Adrenal gland (tissue), 9 donors: ENCODE measurements at regions not wholly inside any gene's neighbourhood (a gene's known extent, or its start where the extent isn't known, plus 50 kb on each side); places are given as distances from the start of the nearest gene placed in this dataset.

Experiments
- DNase-seq, 7 donors: peaks; one replicate each; pipeline ENCODE4 v3.0.0-alpha.2; 2019 to 2020
- H3K27ac ChIP-seq, 5 donors: fragments of 200-600 bp; sonication (generic) in 4 of 5; 1 replicate in 3 of 5; 2 replicates in 2 of 5; pipeline versions ENCODE4 v1.5.1 to v1.8.0; 2016 to 2020; ENCODE audit warnings: mild to moderate bottlenecking in 1 of 5
- H3K27me3 ChIP-seq: fragments of 200-600 bp; 2 replicates; pipeline ENCODE4 v1.8.0; 2021
- H3K36me3 ChIP-seq, 2 donors: fragments of 200-600 bp; replicated peaks in 1 of 2; 1 replicate in 1 of 2; 2 replicates in 1 of 2; pipeline versions ENCODE4 v1.5.1 to v1.8.0; 2018 to 2022
- H3K4me1 ChIP-seq, 2 donors: fragments of 200-600 bp; replicated peaks in 1 of 2; 1 replicate in 1 of 2; 2 replicates in 1 of 2; pipeline versions ENCODE4 v1.5.1 to v1.8.0; 2018 to 2021
- H3K4me3 ChIP-seq, 4 donors: fragments of 200-600 bp; sonication (generic) in 3 of 4; one replicate each; pipeline ENCODE4 v1.5.1; 2016 to 2018
- H3K9me3 ChIP-seq, 3 donors: fragments of 200-600 bp; sonication (generic) in 1 of 3; replicated peaks in 1 of 3; 1 replicate in 2 of 3; 2 replicates in 1 of 3; pipeline versions ENCODE4 v1.5.1 to v1.8.0; 2016 to 2021
- POLR2A ChIP-seq, 2 donors: fragments of 450-650 bp; IDR thresholded peaks; one replicate each; pipeline ENCODE4 v1.6.1; 2017; ENCODE audit warnings: antibody characterized with exemption in 2 of 2, mild to moderate bottlenecking in 2 of 2, moderate library complexity in 1 of 2
- WGBS, 4 donors: extraction: QIAGEN DNeasy Blood & Tissue Kit in 2 of 4; methylation state at CpG; one replicate each; pipeline versions ENCODE4 v1.1.5 to v1.1.7; 2013 to 2017; 5-methylcytosine and 5-hydroxymethylcytosine counted together
- intact Hi-C, 2 donors: fragments of 100-400 bp; cut with DNase I; formaldehyde crosslinking; loops; one replicate each; pipeline versions ENCODE4 v1.14.1 to v1.15.0; 2022 to 2023
- TF ChIP-seq, protein P1 (sequence below), 6 experiments: fragments of 450-650 bp in 4 of 6; fragments of 200-600 bp in 2 of 6; sonication (generic) in 1 of 6; IDR thresholded peaks; 1 replicate in 5 of 6; 2 replicates in 1 of 6; pipeline versions ENCODE4 v1.5.1 to v1.8.0; 2016 to 2021; ENCODE audit warnings: antibody characterized with exemption in 6 of 6, mild to moderate bottlenecking in 2 of 6, moderate library complexity in 1 of 6
- donor health status: healthy with polysubstance abuse.
- donor health status: Bipolar disorder and iron deficiency.
- donor health status: DM: yes; HTN: yes; CAD: no.
- donor health status: DM: no; HTN: no; CAD: no.
- donor health status: DM: no; HTN: no; CAD: no.

DNA sequence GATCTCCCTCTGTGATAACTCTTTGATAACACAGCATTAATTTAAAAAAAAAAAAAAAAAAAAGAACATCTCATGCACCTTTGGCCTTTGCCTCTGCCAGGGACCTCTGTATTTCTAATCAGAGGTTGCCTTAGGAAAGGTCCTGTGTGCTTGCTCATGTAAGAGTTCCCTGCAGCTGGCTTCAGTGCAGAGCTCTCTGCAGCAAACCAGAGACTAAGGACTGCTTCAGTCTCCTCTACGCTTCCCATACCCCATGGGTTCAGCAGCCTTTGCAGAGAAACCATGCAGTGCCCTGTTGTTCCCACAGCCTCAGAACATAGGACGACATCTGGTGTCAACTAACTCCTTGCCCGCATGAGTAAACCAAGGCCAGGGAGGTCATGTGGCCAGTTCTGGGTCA lies 236.6 kb upstream of the KLHL29 start:
- Histone ChIP-seq H3K36me3 (no peaks in the 10 kb centered on the region), H3K27ac (no peak overlapping the region), H3K4me1 (no peaks in the 10 kb centered on the region), H3K9me3 (no peaks in the 10 kb centered on the region), H3K4me3 (no peak overlapping the region), H3K27me3 (no peaks in the 10 kb centered on the region)
- DNase-seq, result no peak
- TF ChIP-seq, protein P1, sequence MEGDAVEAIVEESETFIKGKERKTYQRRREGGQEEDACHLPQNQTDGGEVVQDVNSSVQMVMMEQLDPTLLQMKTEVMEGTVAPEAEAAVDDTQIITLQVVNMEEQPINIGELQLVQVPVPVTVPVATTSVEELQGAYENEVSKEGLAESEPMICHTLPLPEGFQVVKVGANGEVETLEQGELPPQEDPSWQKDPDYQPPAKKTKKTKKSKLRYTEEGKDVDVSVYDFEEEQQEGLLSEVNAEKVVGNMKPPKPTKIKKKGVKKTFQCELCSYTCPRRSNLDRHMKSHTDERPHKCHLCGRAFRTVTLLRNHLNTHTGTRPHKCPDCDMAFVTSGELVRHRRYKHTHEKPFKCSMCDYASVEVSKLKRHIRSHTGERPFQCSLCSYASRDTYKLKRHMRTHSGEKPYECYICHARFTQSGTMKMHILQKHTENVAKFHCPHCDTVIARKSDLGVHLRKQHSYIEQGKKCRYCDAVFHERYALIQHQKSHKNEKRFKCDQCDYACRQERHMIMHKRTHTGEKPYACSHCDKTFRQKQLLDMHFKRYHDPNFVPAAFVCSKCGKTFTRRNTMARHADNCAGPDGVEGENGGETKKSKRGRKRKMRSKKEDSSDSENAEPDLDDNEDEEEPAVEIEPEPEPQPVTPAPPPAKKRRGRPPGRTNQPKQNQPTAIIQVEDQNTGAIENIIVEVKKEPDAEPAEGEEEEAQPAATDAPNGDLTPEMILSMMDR (IDR thresholded peaks at IDR 0.05), result no peak
- TF ChIP-seq POLR2A (IDR thresholded peaks at IDR 0.05), result no peak
- WGBS, 4 donors, result 68 to 76% (median 69%) methylated on average over 2 to 3 of the region's 3 CpGs
- intact Hi-C loops, result no loop called here

DNA sequence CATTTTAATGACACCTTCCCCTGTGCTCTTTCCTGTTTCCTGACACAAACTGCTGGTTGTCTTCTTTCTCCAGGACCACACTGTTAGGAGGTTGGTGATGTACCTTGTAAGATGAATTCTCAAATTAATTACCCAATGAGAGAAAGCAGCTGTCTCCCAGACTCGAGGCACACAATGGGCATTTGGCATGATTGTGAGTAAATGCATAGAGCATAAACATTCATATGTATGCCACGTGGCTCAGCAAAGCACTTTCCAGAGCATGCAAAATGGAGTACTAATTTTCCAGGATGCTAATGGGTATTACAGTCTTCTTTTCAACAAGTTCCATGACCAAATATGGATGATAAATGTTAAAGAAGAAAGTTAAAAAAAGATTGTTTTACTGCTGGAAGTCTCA lies 235.2 kb upstream of the KLHL29 start:
- 52 to 66% (median 64%) methylated on average over 2 of the region's 2 CpGs for WGBS, 4 donors
- intact Hi-C loops, result no loop called here
- Histone ChIP-seq H3K9me3 (no peaks in the 10 kb centered on the region), H3K36me3 (no peaks in the 10 kb centered on the region), H3K4me1 (no peaks in the 10 kb centered on the region), H3K27ac (no peak overlapping the region), H3K4me3 (no peak overlapping the region), H3K27me3 (no peaks in the 10 kb centered on the region)
- no peak for DNase-seq
- no peak for TF ChIP-seq POLR2A (IDR thresholded peaks at IDR 0.05)
- TF ChIP-seq, protein P1 (IDR thresholded peaks at IDR 0.05), result no peak

DNA sequence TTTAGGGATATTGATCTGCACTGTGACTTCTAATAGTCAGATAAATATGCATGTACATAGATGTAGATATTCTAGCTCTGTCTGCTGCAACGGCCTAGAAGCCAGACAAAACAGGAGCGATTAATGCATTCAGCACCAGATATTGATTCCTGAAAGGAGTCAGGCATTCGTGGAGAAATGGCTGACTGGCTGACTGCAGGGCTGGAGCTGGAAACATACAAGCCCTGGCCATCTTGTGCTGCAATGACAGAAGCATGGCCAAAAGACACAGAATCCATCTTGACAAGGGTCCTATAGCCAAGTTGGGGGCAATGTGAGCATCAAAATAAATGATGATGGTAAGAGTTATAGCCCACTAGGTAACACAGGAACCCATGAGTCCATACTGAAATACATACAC lies 231.5 kb upstream of the KLHL29 start:
- WGBS, 4 donors, result 72 to 80% (median 77%) methylated on average over 3 of the region's 3 CpGs

DNA sequence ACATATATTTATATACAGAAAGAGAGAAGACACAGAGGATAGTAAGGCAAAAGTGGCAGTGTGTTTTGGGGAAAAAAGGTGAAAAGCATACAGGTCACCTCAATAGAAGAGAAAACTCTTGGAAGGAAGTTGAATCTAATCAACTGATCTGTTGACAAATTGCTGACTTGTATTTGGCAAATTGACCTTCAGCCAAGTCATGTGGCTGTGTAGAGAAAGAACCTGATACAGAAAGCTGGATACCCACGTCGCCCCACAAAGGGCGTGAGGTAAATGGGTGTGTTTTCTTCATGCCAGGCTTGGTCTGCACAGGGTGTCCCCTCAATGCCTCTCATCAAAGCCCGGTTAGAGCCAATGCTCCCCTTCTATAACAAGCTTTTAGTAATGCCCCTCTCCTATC lies 230.0 kb upstream of the KLHL29 start:
- intact Hi-C loops, result no loop called here
- 68 to 88% (median 81%) methylated on average over 4 of the region's 4 CpGs for WGBS, 4 donors
- DNase-seq, result no peak

More for the DNA sequence above, 231.5 kb upstream of the KLHL29 start:
- Histone ChIP-seq H3K27me3 (no peaks in the 10 kb centered on the region), H3K36me3 (no peaks in the 10 kb centered on the region), H3K4me1 (no peaks in the 10 kb centered on the region), H3K27ac (no peak overlapping the region), H3K9me3 (no peaks in the 10 kb centered on the region), H3K4me3 (no peak overlapping the region)
- intact Hi-C loops, result no loop called here
- no peak for DNase-seq
- TF ChIP-seq, protein P1 (IDR thresholded peaks at IDR 0.05), result no peak
- no peak for TF ChIP-seq POLR2A (IDR thresholded peaks at IDR 0.05)

More for the DNA sequence above, 230.0 kb upstream of the KLHL29 start:
- H3K36me3 ChIP-seq, result no peaks in the 10 kb centered on the region
- no peaks in the 10 kb centered on the region for H3K27me3 ChIP-seq
- no peak overlapping the region for H3K4me3 ChIP-seq
- no peak for TF ChIP-seq POLR2A (IDR thresholded peaks at IDR 0.05)
- TF ChIP-seq, protein P1 (IDR thresholded peaks at IDR 0.05), result no peak
- no peaks in the 10 kb centered on the region for H3K4me1 ChIP-seq
- H3K9me3 ChIP-seq, result no peaks in the 10 kb centered on the region
- H3K27ac ChIP-seq, result no peak overlapping the region
